HG02610 (cell line): ENCODE measurements at regions not wholly inside any gene's neighbourhood (a gene's known extent, or its start where the extent isn't known, plus 50 kb on each side); places are given as distances from the start of the nearest gene placed in this dataset.

Experiments
- ATAC-seq: cut with Tn5 transposase; IDR thresholded peaks from one replicate; pipeline ENCODE4 v1.9.1; 2021; ENCODE audit warnings: mild to moderate bottlenecking, moderate library complexity; ENCODE audit not compliant: unreplicated experiment

DNA sequence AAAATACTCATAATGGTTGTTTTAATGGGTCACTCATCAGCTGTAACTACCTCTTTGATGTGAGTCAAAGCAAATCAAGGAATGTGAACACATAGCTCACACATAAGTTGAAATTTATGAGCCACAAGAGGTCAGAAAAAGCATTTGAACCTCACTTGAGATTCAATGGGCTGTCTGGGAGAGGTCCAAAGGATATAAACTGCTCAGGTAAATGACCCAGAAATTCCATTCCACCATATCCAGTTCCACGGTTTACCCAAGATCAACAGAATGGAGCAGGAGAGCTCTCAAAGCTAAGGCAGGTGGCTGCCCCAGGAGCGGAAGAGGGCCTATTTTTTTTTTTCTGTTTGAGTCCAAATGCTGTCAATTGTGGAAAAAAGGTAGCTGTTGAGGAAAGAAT lies 464.1 kb downstream of the TNS1 start:
- no peak for ATAC-seq

DNA sequence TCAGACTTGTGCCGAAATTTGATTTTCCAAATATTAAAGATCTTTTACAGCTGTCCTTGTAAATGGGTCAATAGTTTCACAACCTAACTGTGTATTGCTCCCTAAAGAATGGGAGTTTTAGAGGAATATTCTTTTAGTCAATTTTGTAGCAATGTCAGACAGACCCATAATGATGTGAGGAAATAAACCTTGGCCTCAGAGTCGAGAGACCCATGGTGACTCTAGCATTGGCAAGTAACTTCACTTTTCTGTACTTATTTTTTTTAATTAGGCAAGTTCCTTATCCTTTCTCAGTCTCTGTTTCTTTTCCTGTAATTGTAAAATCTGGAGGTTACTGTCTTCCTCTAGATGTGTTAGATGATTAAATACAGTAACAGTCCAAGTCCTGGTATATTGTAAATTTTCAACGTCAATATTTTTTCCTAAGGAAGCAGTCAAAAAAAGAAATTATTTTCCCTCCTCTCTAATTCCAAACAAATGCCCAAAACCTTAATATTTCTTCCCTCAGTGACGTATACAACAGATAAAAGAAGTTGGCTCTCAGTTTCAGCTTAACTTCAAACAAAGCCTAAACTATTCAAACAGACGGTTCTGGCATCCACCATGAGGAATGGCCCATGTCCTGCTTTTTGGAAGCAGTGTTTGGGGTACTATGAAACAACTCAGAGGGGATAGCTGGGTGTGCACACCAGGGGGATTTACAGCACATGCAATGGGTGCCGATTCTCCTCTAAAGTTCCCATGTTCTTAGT lies 466.7 kb downstream of the TNS1 start:
- ATAC-seq: no peak

DNA sequence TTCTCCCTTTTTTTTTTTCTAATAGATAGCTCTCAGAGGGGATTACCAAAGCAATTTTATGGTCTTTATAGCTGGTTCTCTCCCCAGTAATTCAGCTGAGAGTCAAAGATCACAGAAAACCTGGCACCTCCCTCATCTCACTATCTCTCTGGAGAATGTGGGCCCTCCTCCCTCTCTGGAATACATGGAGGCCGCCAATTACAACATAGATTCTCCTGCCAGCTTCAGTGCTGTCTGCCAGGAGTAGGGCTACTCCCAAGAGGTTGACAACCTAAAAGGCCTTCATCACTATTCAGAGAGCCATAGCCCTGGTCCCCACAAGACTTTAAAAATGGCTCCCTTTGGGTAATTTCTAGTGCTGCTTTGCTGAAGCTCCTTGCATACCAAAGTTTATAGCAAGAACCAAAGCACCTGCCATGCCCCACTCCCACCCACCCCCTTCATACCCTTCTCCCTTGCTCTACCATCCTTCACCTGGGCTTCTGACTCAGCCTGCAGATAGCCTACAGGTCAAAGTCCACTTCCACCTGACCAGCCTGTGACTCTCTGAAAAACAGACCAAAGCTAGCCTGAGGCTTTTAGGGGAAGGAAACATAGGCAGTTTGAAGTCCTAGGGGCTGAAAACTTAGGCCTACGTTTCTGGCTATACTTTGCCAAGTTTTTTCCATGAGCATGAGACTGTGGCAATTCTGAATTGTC lies 472.3 kb downstream of the TNS1 start:
- ATAC-seq: no peak

DNA sequence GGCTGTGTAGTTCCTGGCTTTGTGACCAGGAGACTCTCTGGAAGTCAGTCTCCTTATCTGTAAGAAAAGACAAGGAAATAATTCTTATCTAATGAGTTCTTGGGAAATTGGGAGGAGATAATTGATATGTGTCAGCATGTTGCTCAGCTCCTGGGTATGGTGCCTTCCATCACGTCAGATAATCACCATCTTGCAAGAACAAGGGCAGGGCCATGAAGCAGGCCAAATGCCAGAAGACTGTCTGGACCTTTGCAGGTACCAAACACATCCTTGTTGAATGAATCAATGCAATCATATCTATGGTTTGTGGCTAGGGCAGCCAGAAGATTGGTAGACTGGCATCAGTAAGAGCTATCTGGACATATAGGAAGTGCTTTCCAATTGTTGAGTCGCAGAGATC lies 473.5 kb downstream of the TNS1 start:
- no peak for ATAC-seq

DNA sequence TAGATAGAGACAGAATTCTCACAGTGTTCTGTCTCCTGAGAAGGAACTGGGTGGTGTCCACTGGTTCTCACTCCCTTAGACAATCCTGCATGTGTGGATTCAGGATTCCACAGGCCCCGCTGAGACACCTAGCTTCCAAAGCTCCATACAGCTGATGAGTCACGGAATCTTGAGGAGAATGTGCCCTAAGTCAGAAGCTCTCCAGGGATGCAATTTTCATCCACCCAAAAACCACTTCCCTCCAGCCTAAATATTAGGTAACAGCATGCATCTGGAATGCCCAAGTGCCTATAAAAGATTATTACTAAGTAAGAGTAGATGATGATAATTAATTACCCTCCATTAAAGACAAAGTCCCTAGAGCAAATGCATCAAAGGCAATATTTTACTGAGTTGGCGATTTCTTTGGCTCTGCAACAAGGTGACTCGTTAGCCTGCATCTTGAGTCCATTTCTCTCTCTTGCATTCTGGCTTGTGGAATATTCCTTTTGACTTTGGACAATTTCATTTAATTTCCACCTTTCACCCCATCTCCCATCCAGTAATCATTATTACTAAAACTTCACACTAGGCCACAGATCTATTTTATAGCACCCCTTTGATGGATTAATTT lies 475.1 kb downstream of the TNS1 start:
- ATAC-seq: no peak

DNA sequence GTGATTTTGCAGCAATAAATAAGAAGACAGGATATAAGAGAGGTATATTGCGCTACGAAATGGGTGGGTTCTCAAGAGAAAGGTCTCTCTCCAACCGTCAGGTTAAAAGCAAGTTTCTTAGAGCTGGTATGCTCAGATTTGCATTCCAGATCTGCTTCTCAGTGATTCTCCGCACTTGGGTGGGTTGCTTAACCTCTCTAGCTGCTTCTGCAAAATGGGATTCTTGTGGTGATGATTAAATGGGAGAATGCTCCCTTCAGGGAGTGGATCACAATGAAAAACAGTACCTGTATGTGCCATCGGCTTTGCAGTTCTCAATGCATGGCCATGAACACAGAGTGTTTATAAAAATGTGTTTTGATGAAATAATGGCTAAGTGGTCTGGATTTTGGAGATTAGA lies 477.7 kb downstream of the TNS1 start:
- no peak for ATAC-seq

DNA sequence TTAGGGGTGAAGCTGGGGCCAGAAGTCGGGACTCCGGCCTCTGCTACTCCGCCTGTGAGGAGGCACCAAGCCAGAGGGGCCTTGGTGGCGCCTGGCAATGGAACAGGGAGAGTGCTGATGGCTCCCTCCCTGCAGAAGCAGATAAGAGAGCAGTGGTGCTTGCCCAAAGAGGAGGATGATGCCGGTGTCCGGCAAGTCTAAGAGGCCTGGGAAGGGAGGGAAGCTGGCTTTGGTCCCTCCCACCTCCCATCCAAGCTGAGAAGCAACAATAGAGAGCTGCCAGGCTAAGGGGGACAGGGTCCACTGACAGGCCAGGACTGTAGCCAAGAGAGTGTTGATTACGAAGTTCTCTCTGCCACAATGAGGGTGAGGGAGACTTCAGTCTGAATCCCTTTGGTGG lies 479.5 kb downstream of the TNS1 start:
- no peak for ATAC-seq

DNA sequence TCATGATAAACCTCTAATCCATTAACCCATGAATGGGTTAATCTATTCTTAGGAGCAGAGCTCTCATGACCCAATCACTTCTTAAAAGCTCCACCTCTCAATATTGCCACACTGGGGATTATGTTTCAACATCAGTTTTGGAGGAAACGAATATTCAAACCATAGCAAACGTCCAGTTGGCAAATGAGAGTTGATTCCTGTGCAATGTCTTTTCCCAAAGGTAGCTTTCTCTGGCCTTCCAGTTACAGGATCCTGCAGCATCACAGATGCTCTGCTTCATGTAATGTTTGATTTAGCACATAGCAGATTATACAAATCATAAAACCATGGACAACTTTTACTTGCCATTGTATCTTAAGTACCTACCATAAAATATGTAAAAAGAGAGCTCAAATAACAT lies 481.0 kb downstream of the TNS1 start:
- ATAC-seq: no peak

DNA sequence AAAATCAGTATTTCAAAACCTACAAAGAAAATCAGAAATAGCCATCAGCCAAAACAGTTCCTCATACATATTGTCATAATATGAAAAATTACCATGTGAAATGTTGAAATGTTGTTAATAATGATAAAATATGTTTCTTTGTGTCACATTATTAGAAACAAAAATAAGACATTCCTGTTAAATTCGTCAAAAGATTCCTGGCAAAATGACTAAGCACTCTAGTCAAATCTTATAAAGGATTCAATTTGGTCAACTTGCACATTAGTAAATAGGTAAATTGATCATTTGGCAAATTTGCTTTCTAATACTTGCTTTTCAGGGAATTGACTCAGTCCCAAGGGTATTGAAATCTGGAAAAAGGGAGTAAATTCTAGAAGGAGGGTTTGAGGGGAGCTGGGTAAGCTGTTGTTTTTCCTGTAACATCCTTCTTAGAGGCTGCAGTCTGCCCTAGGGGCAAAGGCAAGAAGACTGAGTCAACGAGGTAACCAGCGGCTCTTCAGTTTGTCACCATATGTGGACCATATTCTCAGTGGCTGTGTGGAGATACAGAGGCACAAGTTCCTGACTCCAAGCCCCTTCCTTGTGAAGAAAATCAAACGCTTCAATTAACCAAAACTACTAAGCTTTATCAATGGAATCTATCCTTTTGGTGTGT lies 482.3 kb downstream of the TNS1 start:
- no peak for ATAC-seq

DNA sequence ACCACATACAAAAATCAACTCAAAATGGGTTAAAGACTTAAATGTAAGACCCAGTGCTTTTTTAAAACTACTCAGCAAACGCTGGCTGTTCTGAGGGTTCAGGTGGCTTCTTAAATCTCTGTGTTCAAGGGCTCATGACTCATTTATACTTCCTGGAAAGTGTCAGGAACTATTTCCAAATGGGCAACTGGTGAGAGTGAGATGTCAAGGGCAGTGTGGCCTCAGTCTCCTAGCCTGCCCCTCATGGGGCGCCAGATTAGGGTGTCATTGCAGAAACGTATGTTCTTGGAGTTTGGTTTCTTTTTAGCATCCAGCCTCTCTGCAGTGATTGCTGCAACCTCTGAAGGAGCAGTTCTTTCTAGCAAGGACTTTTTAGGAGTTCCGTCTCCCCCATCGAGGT lies 485.4 kb downstream of the TNS1 start:
- ATAC-seq: no peak

DNA sequence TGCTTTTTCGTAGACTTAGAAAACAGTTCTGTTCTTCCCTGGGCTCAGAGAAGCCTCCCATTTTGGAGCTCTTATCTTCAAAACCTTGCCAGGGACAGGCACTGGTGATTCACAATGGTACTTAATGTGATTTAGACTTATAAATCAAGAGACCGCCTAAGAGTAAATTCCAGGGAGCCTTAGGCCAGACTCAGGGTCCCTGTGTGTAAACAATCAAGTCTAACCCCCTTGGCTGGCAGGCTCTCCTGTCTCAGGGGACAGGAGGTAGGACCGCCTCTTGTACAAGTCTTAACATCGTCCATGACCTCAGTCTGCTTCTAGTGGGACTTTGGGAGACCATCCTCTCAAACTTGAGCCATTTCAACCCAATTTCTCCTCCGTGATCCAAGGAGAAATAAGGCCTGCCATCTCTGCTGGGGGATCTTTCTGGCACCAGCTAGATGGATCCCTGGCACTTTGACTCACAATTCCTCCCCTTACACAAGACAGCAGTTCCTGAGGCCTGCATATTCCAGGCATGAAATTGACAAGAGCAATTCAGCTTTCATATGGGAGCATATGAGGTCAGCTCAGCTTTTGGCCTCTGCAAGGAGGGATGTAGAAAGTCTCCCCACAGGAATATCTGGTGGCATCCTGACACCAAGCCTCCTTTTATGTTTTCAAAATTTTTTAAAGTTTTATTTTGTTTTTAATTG lies 487.0 kb downstream of the TNS1 start:
- ATAC-seq: no peak

DNA sequence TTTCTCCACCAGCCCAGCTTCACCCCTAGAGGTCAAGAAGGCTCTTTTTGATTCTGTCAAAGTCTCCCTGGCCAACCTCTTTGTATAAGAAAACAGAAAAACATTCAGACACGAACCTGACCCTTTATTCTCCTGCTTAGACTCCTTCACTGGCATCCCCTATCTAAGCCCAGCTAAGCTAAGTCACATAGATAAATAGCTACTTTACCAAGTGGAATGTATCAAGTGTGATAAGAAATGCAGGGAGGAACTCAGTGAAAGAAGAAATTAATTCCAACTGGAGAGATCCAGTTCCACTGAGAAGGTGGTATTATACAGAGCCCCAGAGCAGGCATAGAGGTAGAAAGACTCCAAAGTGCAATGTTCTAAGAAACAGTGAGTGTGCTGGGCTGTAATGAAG lies 489.5 kb downstream of the TNS1 start:
- ATAC-seq: no peak

DNA sequence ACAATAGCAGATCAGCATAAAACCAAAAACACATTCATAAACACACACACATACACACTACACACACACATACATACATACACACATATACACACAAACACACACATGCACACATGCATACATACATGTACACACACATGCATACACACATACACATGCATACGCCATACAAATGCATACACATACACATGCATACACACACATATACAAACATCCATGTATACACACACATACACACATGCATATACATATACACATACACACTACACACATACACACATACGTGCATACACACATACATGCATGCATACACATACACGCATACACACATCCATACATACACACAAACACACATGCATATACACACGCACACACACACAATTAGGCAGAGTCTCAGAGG lies 490.1 kb downstream of the TNS1 start:
- no peak for ATAC-seq

DNA sequence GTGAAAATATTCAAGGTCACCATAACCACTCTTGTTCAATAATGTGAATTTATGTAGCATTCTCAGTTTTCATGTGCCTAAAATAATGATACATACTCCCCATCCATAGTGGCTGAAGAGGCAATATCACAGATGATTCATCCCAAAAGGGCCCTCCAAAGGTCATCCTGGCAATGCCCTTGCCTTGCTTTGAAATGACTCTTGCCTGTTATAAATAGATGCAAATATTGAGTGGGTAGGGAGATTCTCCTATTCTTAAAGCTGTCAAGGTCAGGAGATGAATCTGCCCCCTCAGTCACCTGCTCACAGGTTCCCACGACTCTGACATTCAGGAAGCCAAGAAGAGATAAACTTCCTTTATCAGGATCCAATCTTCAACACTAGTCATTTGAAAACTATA lies 490.5 kb downstream of the TNS1 start:
- no peak for ATAC-seq

DNA sequence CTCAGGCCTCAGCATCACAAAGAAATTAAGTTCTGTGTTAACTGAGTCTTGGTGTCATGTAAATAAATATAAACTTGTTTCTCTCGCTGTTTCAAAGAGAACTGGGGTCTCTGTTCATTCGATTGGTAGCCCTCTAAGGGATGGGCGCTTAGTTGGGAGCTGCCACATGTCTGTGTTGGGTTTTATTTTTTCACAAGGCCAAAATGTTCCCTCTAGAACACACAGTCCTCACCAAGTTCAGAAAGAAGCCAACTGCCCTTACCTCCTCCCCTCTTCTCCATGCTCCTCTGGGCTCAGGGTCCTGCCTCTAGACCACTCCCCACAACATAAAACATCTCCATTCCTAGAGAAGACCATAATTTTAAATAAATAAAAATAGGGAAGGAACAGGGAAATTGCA lies 490.9 kb downstream of the TNS1 start:
- ATAC-seq: no peak

DNA sequence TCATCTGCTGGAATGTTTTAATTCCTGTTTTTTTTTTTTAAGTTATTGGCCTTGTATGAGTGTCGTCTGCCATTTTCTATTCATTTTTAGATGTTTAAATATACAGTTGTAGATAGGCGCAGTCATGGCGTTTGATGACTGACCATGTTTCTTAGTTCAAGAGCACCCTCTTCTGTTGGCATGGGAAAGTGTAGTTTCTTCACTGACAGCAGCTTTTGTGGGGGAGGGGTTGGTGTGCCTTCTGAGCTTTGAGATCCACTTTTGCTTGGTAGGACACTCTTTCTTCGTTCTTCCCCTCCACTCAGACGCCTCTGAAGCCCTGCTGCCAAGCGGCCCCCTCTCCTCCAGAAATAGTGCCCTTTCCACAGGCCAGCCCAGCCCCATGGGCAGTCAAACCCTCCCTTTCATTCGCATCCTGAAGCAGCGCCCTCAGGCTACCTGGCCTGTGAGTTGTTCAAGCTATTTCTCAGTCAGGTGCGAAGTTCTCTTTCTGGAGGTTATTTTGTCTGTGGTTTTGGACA lies 492.0 kb downstream of the TNS1 start:
- ATAC-seq: peak; percentile 50

DNA sequence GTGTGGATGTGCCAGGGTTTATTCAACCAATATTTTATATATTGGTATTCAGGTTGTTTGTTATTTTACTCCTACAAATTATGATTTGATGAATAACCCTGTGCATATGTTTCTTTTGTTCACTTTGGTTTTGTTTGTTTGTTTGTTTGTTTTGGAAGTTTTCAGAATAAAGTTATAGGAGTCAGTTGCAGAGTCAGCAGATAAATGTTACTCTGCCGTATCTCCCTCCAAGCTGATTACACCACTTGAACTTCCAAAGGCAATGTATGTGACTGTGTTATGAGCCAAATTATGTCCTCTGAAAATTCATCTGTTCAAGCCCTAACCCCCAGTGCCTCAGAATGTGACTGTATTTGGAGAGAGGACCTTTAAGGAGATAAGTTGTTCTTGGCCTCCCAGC lies 497.5 kb downstream of the TNS1 start:
- ATAC-seq: no peak

DNA sequence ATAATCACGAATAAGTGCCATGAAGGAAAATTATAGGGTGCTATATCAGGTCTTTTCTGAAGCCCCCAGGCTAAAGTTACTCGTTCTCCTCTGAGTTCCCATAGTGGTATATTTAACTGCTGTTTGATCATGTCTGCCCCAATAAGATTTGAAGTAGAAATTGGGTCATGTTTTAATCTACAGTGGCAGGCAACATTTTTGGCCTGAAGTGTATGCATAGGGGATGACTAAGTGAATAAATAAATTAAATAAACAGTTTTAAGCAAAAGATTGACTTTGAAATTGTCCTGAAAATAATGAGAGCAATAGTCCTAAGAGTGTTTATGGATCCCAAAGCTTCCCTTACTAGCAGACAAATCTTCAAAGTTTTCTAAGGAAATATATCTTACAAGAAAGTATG lies 500.9 kb downstream of the TNS1 start:
- no peak for ATAC-seq

DNA sequence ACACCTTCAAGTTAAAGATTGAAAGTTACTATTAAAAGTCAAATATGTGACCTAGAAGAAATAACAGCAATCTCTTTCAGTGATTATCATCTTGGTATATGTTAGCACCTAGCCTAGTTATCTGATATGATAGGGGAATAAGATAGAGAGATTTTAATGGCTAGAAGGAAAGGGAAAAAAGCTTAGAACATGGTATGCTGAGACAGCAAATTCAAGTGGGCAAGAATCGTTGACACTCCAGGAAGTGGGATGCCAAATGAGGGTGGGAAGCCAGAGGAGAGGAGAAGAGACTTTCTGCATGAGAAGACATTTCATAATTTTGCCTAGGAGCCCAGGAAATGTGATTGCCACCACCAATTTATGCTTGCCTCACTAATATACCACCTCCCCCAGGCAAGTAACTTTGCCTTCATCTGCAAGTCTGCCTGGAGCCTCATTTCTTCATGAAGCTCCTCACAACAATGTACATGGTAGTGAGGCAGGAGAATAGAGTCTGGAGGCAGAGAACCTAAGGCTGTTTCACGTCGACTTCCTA lies 504.9 kb downstream of the TNS1 start:
- no peak for ATAC-seq

DNA sequence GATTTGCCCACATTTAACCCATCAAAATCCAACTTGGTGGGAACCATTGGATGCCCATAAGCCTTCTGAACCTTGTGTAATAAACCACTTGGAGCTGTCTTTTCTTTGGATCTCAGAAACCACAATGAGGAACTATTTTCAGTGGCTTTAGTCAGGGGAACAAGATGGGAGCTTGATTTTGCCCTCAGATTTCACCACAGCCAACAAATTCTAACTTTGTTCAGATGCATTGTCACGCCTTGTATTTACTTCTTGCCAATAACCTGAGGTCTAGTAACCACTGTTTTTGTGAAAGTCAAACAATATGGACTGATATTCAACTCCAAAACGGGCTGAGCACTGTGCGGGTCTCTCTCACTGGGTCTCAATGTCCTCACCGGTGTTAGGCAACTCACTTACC lies 508.2 kb downstream of the TNS1 start:
- ATAC-seq: no peak

DNA sequence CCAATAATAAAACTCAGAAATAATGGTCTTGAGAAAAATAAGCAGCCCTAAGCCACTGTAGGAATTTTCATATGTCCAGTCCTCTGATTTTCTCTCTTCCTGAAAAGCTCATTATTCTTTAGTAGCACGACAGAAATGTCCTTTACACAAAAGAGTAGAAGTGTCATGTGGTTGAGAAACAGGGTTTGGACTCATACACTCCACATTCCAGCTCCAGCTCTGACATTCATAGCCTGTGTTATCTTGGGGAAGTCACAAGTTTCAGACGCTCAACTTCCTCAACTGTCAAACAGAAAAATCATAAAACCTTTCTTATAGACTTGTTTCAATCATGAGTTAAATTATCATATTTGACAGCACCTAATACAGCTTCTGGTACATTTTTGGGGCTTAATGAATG lies 511.5 kb downstream of the TNS1 start:
- ATAC-seq: no peak
